HG03103 (cell line): ENCODE measurements at regions not wholly inside any gene's neighbourhood (a gene's known extent, or its start where the extent isn't known, plus 50 kb on each side); places are given as distances from the start of the nearest gene placed in this dataset.

Experiments used
- ATAC-seq: cut with Tn5 transposase; IDR thresholded peaks from one replicate; pipeline ENCODE4 v1.9.1; 2021; ENCODE audit warnings: low read depth; ENCODE audit not compliant: unreplicated experiment

DNA sequence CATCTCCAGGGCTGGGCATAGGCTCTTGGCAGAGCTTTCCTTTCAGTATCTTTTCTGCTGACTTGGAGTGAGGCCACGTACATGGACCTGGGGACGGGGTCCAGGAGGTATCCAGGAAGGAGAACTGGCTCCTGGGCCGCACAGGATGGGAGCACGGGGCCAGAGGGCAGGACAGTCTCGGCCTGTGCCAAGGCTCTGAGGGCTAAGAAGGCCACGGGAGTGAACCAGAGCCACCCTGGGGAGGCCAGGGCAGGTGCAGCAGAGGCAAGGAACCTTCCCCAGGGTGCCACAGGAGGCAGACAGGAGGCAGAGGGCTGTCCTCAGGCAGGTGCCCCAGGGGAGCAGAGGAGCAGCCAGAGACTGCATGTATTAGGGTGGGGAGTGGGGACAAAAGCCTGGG lies 50.3 kb downstream of the PLXNA1 start:
- no peak for ATAC-seq

DNA sequence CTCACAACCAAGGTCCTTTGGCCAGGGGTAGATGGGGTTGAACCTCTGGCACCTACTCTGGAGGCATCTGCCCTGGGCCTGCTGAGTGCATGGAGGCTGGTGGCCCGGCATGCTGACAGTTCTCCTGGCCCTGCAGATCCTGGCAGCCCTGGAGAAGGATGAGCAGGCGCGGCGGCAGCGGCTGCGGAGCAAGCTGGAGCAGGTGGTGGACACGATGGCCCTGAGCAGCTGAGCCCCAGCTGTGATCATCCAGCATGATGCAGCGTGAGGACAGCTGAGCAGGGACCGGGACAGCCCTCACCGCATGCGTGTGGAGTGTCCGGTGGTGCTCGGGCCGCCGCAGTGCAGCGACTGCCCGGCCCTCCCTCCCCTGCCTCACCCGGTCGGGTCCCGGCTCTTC lies 50.9 kb downstream of the PLXNA1 start:
- ATAC-seq = no peak

DNA sequence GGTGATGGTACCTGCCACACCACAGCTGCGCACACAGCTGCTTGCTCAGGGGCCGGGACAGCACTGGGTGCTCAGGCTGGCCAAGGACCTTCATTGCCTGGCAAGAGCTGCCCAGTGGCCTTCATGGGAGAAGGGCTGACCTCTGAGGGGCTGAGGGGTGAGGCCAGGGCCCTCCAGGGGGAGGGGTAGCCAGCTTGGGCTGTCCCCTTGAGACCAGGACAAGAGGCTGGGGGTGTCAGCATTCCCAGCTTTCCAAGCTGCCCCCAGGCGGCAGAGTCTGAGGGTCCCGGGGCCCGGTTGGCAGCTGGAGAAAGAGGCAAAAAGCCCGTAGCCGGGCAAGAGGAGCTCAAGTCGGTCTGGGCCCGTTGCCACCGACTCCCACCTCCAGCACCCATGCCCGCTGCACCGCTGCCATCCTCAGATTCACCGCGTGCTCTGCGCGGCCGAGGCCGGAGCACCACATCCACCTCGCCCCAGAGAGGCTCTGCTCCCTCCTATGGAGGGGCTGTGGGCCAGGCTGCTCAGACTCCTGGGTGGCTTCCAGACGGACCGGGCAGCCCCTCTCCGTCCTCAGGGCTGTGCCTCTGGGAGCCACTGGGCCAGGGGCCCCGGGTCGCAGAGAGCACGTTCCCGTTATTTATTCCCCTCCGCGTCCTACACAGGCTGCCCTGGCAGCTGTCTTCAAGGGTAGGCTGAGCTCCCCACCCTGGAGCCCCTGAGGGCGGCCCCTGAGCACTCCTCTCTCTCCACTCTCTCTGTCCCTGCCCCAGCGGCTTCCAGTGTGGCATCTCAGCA lies 51.5 kb downstream of the PLXNA1 start:
- ATAC-seq = no peak

DNA sequence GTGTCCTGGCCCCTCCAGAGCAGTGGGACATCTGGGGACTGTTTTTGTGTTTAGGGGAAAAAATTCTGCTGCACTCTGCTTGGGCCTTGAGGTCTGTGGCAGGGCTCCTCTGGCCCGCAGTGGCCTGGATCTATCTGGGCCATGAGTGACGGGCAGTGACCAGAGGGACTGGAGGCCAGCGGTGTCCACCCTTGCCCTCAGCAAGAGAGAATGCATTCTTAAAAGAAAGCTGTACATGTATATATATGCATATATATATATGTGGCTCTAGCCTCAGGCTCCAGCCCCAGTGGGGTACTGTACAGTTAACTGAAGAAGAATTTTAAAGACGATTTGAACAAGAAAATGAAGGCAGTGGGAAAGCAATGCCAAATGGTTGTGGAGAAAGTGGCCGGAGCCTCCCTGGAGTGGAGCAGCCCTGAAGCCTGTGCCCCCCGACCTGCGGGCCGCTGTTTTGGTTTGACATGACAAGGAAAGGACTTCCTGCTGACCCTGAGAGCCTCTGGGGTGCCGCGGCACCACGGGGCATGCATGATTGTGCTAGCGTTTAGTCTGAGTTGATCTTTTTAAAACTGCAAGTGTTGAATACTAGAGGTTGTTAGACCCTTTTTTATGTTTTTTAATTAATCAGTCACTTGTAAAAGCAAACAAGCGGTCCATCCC lies 52.2 kb downstream of the PLXNA1 start:
- no peak for ATAC-seq

DNA sequence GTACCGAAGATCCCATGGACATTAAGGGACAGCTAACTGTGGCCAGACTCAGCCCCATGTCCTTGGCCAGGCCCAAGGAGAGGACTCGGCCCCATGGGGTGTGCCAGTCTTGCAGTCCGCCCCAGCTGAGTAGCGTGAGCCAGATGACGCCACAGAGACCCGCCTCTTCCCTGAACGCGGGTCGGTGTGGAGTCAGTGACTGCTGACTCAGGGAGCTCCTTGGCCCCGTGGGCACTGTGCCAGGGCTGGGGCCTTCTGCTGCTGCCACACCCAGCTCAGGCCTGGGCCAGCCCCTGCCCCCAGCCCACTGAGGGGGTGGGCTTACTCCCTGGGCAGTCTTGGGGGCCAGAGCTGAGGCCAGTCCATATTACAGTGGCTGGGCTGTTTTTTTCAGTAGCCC lies 52.8 kb downstream of the PLXNA1 start:
- ATAC-seq = no peak

DNA sequence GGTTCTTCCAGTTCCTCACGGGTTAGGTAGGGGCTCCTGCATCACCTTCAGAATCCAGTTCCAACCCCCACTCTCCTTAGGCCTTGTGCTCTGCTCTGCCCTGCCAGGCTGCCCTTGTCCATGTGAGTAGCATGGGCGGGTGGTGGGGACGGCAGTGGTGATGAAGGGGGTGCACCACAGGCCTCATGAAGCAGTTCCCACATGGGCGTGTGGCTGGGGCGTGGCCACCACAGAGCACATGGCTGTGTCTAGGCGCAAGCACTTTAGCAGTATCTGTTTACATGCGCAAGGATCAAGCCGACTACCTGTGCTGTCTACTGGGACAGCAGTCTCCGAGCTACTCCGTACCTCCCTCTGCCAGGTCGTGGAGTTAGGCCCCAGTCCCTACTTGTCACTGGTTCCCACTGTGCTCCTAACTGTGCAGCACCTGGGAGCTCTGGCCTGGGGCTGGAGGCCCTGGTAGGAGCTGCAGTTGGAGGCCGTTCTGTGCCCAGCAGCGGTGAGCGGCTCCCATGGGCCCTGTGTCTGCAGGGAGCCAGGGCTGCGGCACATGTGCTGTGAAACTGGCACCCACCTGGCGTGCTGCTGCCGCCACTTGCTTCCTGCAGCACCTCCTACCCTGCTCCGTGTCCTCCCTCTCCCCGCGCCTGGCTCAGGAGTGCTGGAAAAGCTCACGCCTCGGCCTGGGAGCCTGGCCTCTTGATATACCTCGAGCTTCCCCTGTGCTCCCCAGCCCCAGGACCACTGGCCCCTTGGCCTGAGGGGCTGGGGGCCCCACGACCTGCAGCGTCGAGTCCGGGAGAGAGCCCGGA lies 53.5 kb downstream of the PLXNA1 start:
- ATAC-seq = no peak

DNA sequence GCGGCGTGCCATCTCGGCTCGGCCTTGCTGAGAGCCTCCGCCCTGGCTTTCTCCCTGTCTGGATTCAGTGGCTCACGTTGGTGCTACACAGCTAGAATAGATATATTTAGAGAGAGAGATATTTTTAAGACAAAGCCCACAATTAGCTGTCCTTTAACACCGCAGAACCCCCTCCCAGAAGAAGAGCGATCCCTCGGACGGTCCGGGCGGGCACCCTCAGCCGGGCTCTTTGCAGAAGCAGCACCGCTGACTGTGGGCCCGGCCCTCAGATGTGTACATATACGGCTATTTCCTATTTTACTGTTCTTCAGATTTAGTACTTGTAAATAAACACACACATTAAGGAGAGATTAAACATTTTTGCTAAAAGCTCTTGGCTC lies 54.1 kb downstream of the PLXNA1 start:
- ATAC-seq = no peak

DNA sequence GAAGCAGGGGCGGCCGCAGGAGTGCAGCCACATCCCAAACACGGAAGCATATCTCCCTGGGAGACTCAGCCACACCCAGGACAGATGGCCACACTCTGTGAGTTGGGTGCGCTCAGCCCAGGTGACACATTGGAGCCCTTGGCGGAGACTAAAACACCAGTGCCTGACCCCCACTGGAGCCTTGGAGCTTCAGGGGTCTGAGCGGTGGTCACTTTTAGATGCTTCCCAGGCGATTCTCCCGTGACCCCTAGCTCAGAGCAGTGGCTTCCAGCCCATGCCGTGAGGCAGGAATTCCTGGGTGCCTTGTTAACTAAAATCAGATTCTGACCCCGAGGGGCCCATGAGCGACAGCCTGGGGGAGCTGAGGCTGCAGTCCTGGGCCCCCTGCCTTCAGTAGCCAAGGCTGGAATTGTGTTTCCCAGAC lies 54.5 kb downstream of the PLXNA1 start:
- ATAC-seq = no peak

DNA sequence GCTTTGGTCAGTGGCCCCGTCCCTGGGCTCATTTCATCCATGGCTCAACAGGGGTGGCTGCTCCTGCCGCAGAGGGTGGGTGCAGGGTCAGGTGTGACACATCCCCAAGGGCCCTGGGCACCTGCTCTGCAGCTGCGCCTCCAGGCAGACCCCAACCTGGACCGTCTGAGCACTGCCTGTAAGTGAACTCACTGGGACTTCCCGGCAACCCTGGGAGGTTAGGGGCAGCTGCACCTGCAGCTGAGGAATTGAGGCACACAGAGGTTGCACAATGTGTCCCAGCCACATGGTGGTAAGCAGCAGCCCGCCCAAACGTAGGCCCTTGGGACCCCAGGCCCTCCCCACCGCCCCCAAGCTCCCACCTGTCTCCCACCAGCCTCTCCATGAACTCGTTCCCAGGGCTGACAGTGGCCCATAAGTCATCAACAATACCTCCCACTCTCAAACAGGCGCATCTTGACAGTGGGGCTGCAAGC lies 55.1 kb downstream of the PLXNA1 start:
- no peak for ATAC-seq

DNA sequence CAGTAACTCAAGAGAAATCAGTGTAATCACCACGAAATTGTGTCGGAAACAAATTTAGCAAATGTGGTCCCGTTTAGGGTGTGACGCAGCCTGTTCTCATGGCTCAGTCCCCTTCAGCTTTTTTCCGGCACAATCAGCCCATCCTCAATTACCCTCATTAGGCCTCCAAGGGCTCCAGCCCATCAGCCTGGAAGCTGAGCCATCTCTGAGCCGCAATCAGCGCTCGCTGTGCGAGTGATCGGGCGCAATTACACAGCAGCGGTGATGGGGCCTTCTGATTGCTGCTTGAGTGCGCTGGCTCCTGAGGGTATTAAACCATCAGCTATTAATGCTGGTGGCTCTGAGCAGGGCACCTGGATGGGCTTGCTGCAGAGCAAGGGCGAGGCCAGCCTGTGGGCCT lies 55.6 kb downstream of the PLXNA1 start:
- ATAC-seq = no peak

DNA sequence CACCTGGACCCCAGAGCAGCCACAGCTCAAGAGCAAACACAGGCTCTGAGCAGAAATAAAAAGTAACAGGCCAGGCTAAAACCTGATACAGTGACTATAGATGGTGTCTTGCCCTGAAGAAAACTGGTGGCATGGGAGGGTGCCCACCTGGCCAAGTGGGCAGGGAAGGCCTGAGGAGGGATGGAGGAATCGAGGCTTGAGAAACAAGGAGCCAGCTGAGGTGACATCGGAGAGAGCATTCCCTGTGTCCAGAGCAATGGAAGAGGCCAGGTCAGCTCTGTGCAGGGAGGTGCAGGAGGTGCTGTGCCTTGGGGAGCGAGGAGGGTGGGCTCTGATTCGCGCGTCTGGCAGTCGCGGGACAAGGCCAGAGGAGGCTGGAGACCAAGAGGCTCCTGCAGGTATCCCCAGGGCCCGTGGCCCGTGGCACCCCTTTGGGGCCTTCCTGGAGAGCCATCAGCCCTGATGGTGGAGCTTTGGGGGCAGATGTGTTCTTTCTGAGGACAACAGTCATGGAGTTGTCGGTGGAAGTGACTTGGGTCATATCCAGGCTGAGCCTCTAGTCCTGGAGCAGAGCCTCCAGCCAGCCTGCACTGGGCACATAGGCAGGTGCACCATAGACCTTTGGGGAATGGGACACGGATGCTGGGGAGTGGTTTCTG lies 56.1 kb downstream of the PLXNA1 start:
- ATAC-seq = no peak

DNA sequence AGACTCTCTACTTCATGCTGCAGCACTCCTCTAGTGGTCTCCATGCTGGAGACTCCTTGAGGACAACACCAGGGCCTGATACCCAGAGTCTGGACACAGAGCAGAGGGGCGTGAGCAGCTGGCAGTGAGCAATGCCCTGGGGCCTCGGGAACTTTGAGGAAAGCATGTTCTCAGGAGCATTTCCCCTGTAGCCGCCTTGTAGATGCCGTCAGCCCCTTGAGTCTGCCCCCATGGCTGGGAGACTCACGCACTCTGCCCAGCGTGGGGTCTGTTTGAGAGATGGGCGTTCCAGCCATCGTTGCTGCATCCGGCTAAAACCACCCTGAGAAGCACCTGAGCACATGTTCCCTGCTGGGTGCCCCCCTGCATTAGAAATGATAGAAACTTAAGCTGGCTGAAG lies 56.8 kb downstream of the PLXNA1 start:
- no peak for ATAC-seq

DNA sequence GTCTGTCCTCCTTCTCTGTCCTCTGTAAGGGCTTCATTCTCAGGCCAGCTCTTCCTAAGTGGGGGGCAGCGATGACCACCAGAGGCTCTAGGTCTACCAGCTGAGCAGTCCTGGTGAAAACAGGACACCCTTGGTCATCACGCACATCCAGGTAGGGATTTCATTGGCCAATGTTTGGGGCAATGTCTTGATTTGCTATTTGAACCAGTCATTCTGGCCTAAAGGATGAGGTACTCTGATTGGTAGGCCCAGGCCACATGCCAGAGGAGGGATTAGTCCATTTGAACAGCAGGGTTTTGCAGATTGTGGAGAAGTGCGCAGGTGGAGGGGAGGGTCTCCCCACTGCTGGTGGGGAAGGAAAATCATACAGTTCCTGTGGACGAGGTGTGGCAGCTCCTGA lies 57.3 kb downstream of the PLXNA1 start:
- no peak for ATAC-seq

DNA sequence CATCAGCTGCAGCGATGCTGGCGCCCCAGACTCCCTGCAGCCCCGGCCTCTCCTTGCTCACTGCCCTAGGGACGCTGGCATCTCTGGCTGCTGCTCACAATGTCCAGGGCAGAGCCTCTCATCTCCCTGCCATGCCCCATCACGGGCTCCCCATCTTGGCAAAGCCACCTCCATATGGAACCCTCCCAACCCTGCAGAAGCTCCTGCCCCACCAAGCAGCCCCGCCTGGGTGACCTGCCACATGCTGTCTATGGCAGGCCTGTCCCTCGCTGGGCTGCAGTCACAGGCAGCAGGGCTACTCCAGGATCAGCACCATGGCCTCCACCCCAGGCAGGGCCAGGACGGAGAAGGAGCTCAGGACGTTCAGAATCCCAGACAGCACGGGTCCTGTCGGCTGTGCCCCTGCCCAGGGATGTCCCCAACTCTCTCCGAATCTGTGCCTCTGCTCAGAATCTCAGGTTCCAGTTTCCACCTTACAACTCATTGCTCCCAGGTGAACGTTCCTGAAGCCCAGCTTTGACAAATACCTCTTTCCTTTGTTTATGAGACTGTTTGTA lies 58.4 kb downstream of the PLXNA1 start:
- no peak for ATAC-seq

DNA sequence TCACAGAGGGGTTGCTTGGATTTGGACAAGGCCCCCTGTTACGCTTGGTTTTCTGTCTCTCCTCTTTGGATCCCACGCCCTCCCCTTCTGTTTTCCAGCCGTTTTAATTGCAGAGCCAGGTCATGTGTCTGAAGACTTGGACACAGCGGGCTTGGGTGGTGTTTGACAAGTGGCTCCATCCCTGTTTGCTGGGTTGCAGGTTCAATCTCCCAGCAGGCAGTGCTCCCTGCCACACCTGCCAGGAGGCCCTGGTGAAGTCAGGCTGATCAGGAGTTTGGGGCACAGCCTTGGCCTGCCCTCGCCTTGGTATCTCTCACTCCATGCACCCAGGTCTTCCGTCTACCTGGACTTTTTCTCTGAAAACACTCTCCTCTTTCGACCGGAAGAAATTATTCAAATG lies 59.0 kb downstream of the PLXNA1 start:
- no peak for ATAC-seq

DNA sequence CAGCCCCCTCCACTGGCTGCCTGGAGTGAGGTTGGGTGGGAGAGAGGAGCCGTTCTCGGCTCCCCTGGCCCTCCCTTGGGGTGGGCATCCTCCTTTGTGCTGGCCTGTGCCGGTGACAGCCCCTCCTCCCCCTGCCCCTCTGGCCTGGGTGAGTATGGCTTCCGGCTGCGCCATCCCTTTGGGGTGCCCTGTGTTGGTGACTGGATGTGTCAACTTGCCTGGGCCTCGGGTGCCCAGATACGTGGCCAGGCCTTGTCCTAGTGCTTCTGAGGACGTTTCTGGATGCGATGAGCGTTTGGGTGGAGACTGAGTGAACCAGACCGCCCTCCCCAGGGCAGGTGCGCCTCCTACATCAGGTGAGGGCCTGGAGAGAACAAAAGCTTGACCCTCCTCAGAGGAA lies 59.7 kb downstream of the PLXNA1 start:
- no peak for ATAC-seq

DNA sequence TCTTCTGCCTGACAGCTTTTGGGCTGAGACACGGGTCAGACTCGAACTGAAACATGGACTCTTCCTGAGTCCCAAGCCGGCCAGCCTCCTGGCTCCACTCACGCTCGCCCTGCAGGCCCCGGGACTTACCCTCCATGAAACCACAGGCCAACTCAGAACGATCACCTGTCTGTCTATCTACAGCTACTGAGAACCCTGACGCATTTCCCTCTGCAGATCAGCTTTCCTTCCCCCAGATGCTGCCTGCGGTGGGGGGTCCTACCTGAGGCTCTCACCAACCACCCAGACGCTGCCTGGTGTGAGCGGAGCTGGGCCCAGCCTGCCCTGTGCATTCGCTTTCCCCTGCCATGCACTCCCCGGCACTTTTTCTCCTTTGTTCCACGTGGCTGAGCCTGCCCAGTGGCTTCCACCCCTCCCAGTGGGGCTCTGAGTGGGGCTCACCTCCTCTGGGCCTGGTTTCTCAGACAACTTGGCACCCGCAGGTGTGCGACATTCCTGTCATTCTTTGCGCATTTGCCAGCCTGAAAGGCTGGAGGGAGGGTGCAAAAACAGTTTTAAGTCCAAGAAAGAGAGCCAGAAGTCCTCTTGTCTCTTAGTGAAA lies 60.2 kb downstream of the PLXNA1 start:
- ATAC-seq = no peak

DNA sequence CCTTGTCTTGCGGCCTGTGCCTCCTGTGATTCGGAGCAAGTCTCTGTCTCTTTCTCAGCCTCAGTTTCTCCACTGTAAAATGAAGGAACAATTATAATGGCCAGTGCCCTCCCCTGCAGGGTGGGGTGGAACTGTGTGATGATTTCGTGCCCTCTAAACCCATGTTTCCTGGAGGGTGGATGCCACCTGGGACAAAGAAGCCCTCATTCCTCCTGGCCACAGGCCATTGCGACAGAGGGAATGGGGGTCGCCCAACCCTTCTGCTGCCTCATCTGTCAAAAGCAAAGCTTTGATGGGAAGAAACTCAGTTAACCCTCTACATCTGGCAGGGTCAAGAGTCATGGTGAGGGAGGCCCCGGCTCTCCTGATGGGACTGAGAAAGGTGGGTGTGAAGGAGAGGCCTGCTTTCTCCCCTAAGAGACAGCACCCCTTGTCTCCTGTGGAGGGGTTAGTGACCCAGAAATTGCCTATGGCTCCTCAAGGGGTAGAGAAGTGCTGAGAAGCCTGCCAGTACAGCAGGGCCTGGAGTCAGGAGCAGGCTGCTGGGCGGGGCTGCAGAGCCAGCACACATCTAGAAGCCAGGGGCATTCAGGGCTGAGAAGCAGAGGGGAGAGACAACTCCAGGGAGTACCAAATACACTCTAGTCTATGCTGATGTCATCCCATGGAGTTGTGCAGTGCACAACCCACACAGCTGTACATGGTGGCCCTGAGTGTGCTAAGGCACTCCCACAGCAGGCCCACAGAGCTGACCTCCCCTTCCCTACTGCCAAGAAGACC lies 61.0 kb downstream of the PLXNA1 start:
- ATAC-seq = no peak

DNA sequence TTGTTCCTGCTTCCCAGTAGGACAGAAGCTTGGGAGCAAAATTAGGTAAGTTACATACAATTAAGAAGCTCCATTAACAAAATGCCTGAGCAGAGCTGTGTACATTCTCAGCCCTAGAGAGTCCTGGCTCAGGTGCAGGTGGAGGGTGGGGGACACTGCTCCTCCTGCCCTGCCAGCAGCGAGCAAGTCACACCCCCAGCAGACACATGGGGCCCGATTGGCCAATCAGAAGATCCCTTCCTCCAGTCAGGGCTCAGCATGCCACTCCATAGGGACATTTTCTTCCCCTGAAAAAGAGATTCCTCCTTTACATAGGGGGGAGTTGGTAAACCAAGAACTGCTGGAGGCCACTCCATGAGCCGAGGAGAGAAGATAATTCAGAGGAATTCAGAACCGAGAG lies 62.1 kb downstream of the PLXNA1 start:
- ATAC-seq = no peak
